C4-2B (cell line): ENCODE measurements at regions not wholly inside any gene's neighbourhood (a gene's known extent, or its start where the extent isn't known, plus 50 kb on each side); places are given as distances from the start of the nearest gene placed in this dataset.

Source experiments
- ZFX ChIP-seq: fragments of 450-650 bp; IDR thresholded peaks from 2 replicates; pipeline ENCODE4 v1.6.1; 2017
- TF ChIP-seq, protein P1 (sequence below): fragments of 450-650 bp; conservative IDR thresholded peaks from 2 replicates; pipeline ENCODE4 v1.5.1; 2017; ENCODE audit warnings: mild to moderate bottlenecking

GRCh38 chr16:5665834-5666233, 568.2 kb upstream of the EEF2KMT start:
- TF ChIP-seq, protein P1, sequence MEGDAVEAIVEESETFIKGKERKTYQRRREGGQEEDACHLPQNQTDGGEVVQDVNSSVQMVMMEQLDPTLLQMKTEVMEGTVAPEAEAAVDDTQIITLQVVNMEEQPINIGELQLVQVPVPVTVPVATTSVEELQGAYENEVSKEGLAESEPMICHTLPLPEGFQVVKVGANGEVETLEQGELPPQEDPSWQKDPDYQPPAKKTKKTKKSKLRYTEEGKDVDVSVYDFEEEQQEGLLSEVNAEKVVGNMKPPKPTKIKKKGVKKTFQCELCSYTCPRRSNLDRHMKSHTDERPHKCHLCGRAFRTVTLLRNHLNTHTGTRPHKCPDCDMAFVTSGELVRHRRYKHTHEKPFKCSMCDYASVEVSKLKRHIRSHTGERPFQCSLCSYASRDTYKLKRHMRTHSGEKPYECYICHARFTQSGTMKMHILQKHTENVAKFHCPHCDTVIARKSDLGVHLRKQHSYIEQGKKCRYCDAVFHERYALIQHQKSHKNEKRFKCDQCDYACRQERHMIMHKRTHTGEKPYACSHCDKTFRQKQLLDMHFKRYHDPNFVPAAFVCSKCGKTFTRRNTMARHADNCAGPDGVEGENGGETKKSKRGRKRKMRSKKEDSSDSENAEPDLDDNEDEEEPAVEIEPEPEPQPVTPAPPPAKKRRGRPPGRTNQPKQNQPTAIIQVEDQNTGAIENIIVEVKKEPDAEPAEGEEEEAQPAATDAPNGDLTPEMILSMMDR, result no peak
- TF ChIP-seq ZFX, result no peak
